B cell (primary cell): ENCODE measurements at regions not wholly inside any gene's neighbourhood (a gene's known extent, or its start where the extent isn't known, plus 50 kb on each side); places are given as distances from the start of the nearest gene placed in this dataset.

ENCODE experiments used
- EZH2 ChIP-seq: IDR thresholded peaks from 2 replicates; pipeline ENCODE4 v1.6.1; 2012; ENCODE audit warnings: borderline replicate concordance, low read depth, mild to moderate bottlenecking, moderate library complexity, low read length; ENCODE audit not compliant: insufficient read depth, poor library complexity, severe bottlenecking
- TF ChIP-seq, protein P1 (sequence below): fragments of 200-600 bp; IDR thresholded peaks from one replicate; pipeline ENCODE4 v1.8.0; 2022; ENCODE audit warnings: antibody characterized with exemption, mild to moderate bottlenecking

DNA sequence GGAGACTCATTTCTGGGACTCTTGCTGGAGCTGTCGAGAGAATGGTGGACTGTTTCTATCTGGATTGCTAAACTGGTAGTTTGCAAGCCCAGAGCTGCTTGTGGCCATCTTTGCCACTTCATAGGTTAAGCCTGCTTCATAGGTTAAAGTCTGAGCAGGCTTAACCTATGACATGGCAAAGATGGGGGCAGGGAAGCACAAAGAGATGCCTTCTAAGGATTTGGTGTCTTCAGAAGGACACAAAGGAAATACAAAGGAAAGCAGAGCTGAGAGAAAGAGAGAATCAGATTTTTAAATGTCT, 78.4 kb upstream of the MAX start:
- TF ChIP-seq, protein P1, sequence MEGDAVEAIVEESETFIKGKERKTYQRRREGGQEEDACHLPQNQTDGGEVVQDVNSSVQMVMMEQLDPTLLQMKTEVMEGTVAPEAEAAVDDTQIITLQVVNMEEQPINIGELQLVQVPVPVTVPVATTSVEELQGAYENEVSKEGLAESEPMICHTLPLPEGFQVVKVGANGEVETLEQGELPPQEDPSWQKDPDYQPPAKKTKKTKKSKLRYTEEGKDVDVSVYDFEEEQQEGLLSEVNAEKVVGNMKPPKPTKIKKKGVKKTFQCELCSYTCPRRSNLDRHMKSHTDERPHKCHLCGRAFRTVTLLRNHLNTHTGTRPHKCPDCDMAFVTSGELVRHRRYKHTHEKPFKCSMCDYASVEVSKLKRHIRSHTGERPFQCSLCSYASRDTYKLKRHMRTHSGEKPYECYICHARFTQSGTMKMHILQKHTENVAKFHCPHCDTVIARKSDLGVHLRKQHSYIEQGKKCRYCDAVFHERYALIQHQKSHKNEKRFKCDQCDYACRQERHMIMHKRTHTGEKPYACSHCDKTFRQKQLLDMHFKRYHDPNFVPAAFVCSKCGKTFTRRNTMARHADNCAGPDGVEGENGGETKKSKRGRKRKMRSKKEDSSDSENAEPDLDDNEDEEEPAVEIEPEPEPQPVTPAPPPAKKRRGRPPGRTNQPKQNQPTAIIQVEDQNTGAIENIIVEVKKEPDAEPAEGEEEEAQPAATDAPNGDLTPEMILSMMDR, result no peak
- no peak for TF ChIP-seq EZH2
